ENCODE measurements at regions not wholly inside any gene's neighbourhood (a gene's known extent, or its start where the extent isn't known, plus 50 kb on each side); places are given as distances from the start of the nearest gene placed in this dataset.

DNA sequence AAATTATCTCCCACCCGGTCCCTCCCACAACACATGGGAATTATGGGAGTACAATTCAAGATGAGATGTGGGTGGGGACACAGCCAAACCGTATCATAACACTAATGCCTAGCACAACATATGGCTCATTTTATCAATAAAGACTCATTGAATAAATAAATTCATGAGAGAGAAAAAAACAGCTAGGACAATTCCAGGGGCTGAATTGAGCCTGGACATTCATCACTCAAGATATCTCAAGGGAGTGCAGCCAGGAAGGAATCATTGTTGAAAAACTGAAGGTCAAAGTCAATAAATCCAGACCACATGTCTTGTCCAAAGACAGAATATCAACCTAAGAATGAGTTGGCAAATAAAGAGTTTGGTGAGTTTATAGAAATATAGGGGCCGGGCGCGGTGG lies 644.1 kb downstream of the PLPP3 start:
- TF ChIP-seq, protein P1, sequence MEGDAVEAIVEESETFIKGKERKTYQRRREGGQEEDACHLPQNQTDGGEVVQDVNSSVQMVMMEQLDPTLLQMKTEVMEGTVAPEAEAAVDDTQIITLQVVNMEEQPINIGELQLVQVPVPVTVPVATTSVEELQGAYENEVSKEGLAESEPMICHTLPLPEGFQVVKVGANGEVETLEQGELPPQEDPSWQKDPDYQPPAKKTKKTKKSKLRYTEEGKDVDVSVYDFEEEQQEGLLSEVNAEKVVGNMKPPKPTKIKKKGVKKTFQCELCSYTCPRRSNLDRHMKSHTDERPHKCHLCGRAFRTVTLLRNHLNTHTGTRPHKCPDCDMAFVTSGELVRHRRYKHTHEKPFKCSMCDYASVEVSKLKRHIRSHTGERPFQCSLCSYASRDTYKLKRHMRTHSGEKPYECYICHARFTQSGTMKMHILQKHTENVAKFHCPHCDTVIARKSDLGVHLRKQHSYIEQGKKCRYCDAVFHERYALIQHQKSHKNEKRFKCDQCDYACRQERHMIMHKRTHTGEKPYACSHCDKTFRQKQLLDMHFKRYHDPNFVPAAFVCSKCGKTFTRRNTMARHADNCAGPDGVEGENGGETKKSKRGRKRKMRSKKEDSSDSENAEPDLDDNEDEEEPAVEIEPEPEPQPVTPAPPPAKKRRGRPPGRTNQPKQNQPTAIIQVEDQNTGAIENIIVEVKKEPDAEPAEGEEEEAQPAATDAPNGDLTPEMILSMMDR (IDR thresholded peaks at IDR 0.05; ENCODE audit: insufficient read depth, low read depth, low read length) = no peak
- no peak for DNase-seq (ENCODE audit: low read depth)

DNA sequence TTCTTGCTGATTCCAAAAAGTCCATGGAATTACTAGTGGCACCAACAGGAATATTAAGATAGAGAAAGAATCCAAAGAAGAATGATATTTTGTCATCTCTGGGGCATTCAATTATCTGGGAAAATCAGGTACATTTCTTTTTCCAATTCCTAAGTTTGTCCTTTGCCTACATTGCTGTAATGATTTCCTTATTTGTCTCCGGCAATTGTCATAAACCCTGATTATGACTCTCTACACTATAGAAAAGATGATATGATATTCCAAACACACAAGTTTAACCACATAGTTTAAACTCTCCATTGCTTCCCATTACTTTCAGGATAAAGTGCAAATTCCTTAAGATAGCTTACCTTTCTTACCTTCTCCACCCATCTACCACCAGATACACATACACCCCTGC lies 647.0 kb downstream of the PLPP3 start:
- no peak for DNase-seq (ENCODE audit: low read depth)
- TF ChIP-seq, protein P1 (IDR thresholded peaks at IDR 0.05; ENCODE audit: insufficient read depth, low read depth, low read length) = no peak
- H3K4me3 ChIP-seq (ENCODE audit: low read depth, low read length) = no peak overlapping the region

More for the DNA sequence above, 644.1 kb downstream of the PLPP3 start:
- H3K4me3 ChIP-seq (ENCODE audit: low read depth, low read length) = no peak overlapping the region

DNA sequence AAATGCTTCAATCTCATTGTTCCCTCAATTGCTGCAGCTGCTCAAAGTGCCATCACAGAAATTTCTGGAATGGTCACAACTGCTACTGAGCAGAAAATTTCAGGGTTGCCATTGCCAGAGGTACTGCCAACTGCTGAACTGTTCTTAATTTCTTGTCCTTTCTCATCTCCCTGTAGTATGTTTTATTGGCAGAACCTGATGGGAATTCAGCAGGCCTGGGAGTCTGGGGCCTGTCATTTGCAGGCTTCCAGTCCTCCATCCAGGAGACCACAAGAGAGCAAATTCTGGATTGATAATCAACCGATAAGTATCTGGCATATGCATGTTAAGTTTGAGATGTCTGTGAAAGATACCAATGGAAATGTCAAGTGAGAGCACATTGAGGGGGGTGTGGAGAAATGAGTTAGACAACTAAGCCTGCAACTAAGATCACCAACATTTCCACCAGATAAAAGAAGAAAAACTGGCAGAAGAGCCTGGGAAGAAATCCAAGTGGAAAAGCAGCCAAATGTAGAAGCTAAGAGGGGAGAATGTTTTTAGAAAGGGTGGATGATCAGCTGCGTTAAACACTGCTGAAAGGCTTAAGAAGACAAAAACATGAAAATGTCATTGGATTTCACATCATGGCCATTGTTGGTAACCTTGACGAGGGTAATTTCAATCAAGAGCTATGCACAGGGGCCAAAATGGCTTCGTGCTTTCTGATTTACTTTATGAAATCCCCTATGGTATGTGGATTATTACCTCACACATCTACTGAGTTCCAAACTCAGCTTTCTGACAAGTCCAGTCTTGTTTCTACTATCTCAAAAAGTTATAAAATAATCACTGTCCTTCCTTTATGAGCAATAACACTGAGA lies 648.1 kb downstream of the PLPP3 start:
- no peak overlapping the region for H3K4me3 ChIP-seq (ENCODE audit: low read depth, low read length)
- DNase-seq (ENCODE audit: low read depth) = peak; percentile 12
- TF ChIP-seq, protein P1 (IDR thresholded peaks at IDR 0.05; ENCODE audit: insufficient read depth, low read depth, low read length) = no peak

DNA sequence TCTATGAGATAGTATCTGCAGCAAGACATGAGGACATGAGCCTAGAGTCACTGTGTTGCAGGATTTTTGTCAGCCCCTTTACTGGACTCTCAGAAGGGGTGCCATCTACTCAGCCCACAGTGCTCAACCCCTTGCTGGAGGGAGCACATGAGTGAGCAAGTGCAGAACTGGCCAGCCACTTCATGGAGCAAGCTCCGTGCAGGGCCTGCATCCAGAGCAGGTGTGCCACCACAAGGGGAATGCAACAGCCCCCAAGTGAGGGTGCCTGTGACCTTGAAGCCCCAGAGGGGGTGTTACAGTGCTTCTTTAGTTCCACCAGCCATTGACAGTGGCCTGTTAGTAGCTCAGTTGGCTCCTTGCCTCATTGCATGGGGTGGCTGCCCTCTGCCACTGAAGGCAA lies 649.7 kb downstream of the PLPP3 start:
- TF ChIP-seq, protein P1 (IDR thresholded peaks at IDR 0.05; ENCODE audit: insufficient read depth, low read depth, low read length) = no peak
- DNase-seq (ENCODE audit: low read depth) = no peak
- no peak overlapping the region for H3K4me3 ChIP-seq (ENCODE audit: low read depth, low read length)

DNA sequence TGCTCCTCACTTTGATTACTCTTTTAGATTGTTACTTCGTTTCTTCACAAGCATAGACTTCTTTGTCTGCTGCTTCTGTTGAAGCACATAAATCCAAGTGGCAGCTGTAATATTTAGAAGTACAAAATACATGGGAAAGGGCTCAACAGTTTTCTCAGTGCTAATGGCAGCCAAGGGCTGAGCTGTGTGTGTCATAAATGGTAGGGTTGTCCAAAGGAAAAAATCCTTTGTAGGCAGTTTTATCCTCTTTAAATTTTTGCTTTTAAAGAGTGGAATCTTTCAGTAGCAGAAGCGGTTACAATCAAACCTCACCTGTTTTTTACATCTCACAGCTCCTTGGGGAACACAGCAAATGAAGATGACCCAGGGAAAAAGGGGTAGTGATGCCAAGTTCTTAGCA lies 650.8 kb downstream of the PLPP3 start:
- TF ChIP-seq, protein P1 (IDR thresholded peaks at IDR 0.05; ENCODE audit: insufficient read depth, low read depth, low read length) = no peak
- no peak overlapping the region for H3K4me3 ChIP-seq (ENCODE audit: low read depth, low read length)
- DNase-seq (ENCODE audit: low read depth) = peak; percentile 11

DNA sequence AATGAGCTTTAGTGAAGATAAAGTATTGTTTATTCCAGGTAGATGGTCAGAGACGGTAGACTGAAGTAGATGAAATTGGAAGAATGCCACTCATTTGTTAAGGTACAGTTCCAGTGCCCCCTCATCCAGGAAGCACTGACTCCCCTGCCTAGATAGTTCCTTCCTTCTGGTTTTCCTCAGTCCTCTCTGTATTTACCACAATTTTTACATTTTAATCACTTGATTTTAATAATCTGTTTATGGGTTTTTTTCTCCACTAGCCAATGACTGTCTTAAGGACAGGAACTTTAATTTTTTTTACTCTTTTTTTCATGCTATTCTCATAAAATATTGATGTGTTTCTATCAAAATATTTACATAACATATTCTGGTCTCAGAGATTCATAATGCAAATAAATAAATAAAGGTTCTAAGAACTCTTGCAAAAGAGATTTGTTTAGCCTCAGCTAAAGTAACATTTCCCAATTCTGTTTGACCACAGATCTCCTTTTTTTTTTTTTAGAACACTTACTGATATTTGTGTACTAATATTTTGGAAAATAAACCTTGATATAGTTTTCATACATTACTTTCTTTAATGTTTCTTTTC lies 651.6 kb downstream of the PLPP3 start:
- H3K4me3 ChIP-seq (ENCODE audit: low read depth, low read length) = no peak overlapping the region
- TF ChIP-seq, protein P1 (IDR thresholded peaks at IDR 0.05; ENCODE audit: insufficient read depth, low read depth, low read length) = no peak
- DNase-seq (ENCODE audit: low read depth) = peak; percentile 67
